GM23338 (cell line): ENCODE measurements at regions not wholly inside any gene's neighbourhood (a gene's known extent, or its start where the extent isn't known, plus 50 kb on each side); places are given as distances from the start of the nearest gene placed in this dataset.

Experiments
- ATAC-seq: fragments of 200-7000 bp; cut with Tn5 transposase; 3 replicates; pipeline ENCODE4 v1.9.1; 2020
- DNase-seq: peaks from one replicate; pipeline ENCODE4 v3.0.0-alpha.2; 2015; ENCODE audit warnings: low spot score
- H2AFZ ChIP-seq: fragments of 200-600 bp; sonication (generic); 2 replicates; pipeline ENCODE4 v1.8.0; 2016; ENCODE audit warnings: antibody characterized with exemption, mild to moderate bottlenecking, moderate library complexity
- H3F3A ChIP-seq: fragments of 200-600 bp; sonication (generic); replicated peaks from 2 replicates; pipeline ENCODE4 v1.8.0; 2017; ENCODE audit warnings: antibody characterized with exemption, mixed run types, low read depth
- H3K27ac ChIP-seq: fragments of 200-600 bp; sonication (generic); 2 replicates; pipeline ENCODE4 v1.6.1; 2016; ENCODE audit warnings: low read depth
- H3K27me3 ChIP-seq: fragments of 200-600 bp; sonication (generic); 2 replicates; pipeline ENCODE4 v1.8.0; 2016; ENCODE audit warnings: mild to moderate bottlenecking, mixed run types, moderate library complexity; ENCODE audit not compliant: insufficient read depth
- H3K36me3 ChIP-seq: fragments of 200-600 bp; sonication (generic); 2 replicates; pipeline ENCODE4 v1.8.0; 2016; ENCODE audit warnings: mild to moderate bottlenecking; ENCODE audit not compliant: insufficient read depth
- H3K4me1 ChIP-seq: fragments of 200-600 bp; sonication (generic); 2 replicates; pipeline ENCODE4 v1.8.0; 2016; ENCODE audit warnings: mild to moderate bottlenecking, moderate library complexity; ENCODE audit not compliant: insufficient read depth
- H3K4me2 ChIP-seq: fragments of 200-600 bp; sonication (generic); 2 replicates; pipeline ENCODE4 v1.7.1; 2017; ENCODE audit warnings: mixed run types
- H3K4me3 ChIP-seq: fragments of 200-600 bp; sonication (generic); 2 replicates; pipeline ENCODE4 v1.6.1; 2016; ENCODE audit warnings: mixed run types
- H3K79me2 ChIP-seq: fragments of 200-600 bp; sonication (generic); replicated peaks from 2 replicates; pipeline ENCODE4 v1.8.0; 2017; ENCODE audit warnings: mild to moderate bottlenecking; ENCODE audit not compliant: insufficient read depth
- H3K9me2 ChIP-seq: fragments of 200-600 bp; sonication (generic); 2 replicates; pipeline ENCODE4 v1.8.0; 2017; ENCODE audit not compliant: insufficient read depth
- H4K20me1 ChIP-seq: fragments of 200-600 bp; sonication (generic); replicated peaks from 2 replicates; pipeline ENCODE4 v1.8.0; 2017; ENCODE audit warnings: mild to moderate bottlenecking; ENCODE audit not compliant: insufficient read depth
- H3K27ac Mint-ChIP-seq: 2 replicates; pipeline ENCODE4 v1.8.0; 2020; ENCODE audit warnings: inconsistent platforms, mild to moderate bottlenecking, moderate library complexity, mixed read lengths
- H3K27me3 Mint-ChIP-seq: 3 replicates; pipeline ENCODE4 v1.8.0; 2022; ENCODE audit warnings: low read depth, mild to moderate bottlenecking, moderate library complexity, mixed read lengths, inconsistent platforms; ENCODE audit not compliant: insufficient read depth, poor library complexity
- H3K36me3 Mint-ChIP-seq: 3 replicates; pipeline ENCODE4 v1.8.0; 2021; ENCODE audit warnings: low read depth, mild to moderate bottlenecking, inconsistent platforms, moderate library complexity, mixed read lengths
- H3K4me1 Mint-ChIP-seq: 3 replicates; pipeline ENCODE4 v1.8.0; 2020; ENCODE audit warnings: mild to moderate bottlenecking, inconsistent platforms, mixed read lengths
- H3K4me3 Mint-ChIP-seq: 3 replicates; pipeline ENCODE4 v1.8.0; 2021; ENCODE audit warnings: moderate library complexity, mild to moderate bottlenecking, inconsistent platforms, mixed read lengths
- H3K9me3 Mint-ChIP-seq: 3 replicates; pipeline ENCODE4 v1.8.0; 2020; ENCODE audit warnings: moderate library complexity, mild to moderate bottlenecking, inconsistent platforms, mixed read lengths
- CTCF ChIP-seq, 2 experiments: fragments of 200-600 bp in 1 of 2; sonication (generic) in 1 of 2; conservative IDR thresholded peaks; 2 replicates each; pipeline versions ENCODE4 v1.5.1 to v1.6.1; 2016 to 2017; ENCODE audit warnings: antibody characterized with exemption in 2 of 2, low read depth in 2 of 2, mild to moderate bottlenecking in 2 of 2, moderate library complexity in 1 of 2
- ETS1 ChIP-seq: IDR thresholded peaks from 2 replicates; pipeline ENCODE4 v1.6.1; 2016; ENCODE audit warnings: antibody characterized with exemption
- EZH2 ChIP-seq: fragments of 200-600 bp; sonication (generic); IDR thresholded peaks from one replicate; pipeline ENCODE4 v1.8.0; 2017; ENCODE audit warnings: antibody characterized with exemption, mild to moderate bottlenecking, low read depth; ENCODE audit not compliant: unreplicated experiment
- JUNB ChIP-seq: IDR thresholded peaks from one replicate; pipeline ENCODE4 v1.6.1; 2016; ENCODE audit warnings: antibody characterized with exemption; ENCODE audit not compliant: unreplicated experiment
- POLR2AphosphoS5 ChIP-seq: IDR thresholded peaks from 2 replicates; pipeline ENCODE4 v1.6.1; 2016; ENCODE audit warnings: antibody characterized with exemption, low read depth
- REST ChIP-seq: IDR thresholded peaks from one replicate; pipeline ENCODE4 v1.6.1; 2018; ENCODE audit warnings: antibody characterized with exemption; ENCODE audit not compliant: unreplicated experiment
- ZNF114 ChIP-seq: fragments of 250-450 bp; sonication (Bioruptor Pico); IDR thresholded peaks from 2 replicates; pipeline ENCODE4 v1.5.0; 2020; ENCODE audit warnings: mild to moderate bottlenecking, moderate library complexity
- ZNF462 ChIP-seq: fragments of 250-450 bp; sonication (Bioruptor Pico); IDR thresholded peaks from 2 replicates; pipeline ENCODE4 v1.5.0; 2020; ENCODE audit warnings: mild to moderate bottlenecking, moderate library complexity

- TF ChIP-seq ZNF462 (CRISPR knock-in tag) (no peak), POLR2AphosphoS5 (no peak), JUNB (no peak), REST (no peak)
Measured at GRCh38 chr3:101102678-101103296, 109.6 kb upstream of the ABI3BP start (continued).

- no peak overlapping the region for H3K4me3 Mint-ChIP-seq
- peaks cover 4% of the 10 kb centered on the region for H3K27me3 Mint-ChIP-seq
- no peaks in the 10 kb centered on the region for H3K4me1 Mint-ChIP-seq
- Histone ChIP-seq H3F3A (no peaks in the 10 kb centered on the region), H4K20me1 (no peaks in the 10 kb centered on the region), H3K27me3 (no peaks in the 10 kb centered on the region), H3K27ac (no peak overlapping the region), H3K9me2 (no peaks in the 10 kb centered on the region), H2AFZ (no peak overlapping the region), H3K4me3 (no peak overlapping the region), H3K4me1 (no peaks in the 10 kb centered on the region), H3K36me3 (no peaks in the 10 kb centered on the region), H3K79me2 (no peaks in the 10 kb centered on the region), H3K4me2 (no peak overlapping the region)
- H3K27ac Mint-ChIP-seq: no peak overlapping the region
- no peaks in the 10 kb centered on the region for H3K9me3 Mint-ChIP-seq
- H3K36me3 Mint-ChIP-seq: no peaks in the 10 kb centered on the region
- ATAC-seq: no peak
- DNase-seq: no peak
- no peak for TF ChIP-seq ETS1
- no peak for TF ChIP-seq EZH2
- no peak for TF ChIP-seq CTCF (conservative IDR thresholded peaks at IDR 0.05; ENCODE audit: low read depth in 2 of 2)
- no peak for TF ChIP-seq ZNF114 (CRISPR knock-in tag)
Measured at GRCh38 chr3:101100361-101101009, 107.3 kb upstream of the ABI3BP start.
